WTC11 (cell line): ENCODE measurements at regions not wholly inside any gene's neighbourhood (a gene's known extent, or its start where the extent isn't known, plus 50 kb on each side); places are given as distances from the start of the nearest gene placed in this dataset.

ENCODE experiments used
- ATAC-seq: fragments of 200-7000 bp; cut with Tn5 transposase; 2 replicates; pipeline ENCODE4 v1.10.0; 2021; ENCODE audit warnings: mild to moderate bottlenecking, moderate library complexity
- CTCF ChIA-PET: fragments of 300-600 bp; sonication (Branson Sonifier 250); formaldehyde crosslinking; loops from one replicate; lab custom pipeline; 2021; ENCODE audit warnings: antibody characterized with exemption; lab: Charles Lee
- POLR2A ChIA-PET: fragments of 350-600 bp; sonication (Branson Sonifier 250); formaldehyde crosslinking; loops from one replicate; lab custom pipeline; 2021; ENCODE audit warnings: antibody characterized with exemption; lab: Charles Lee
- DNase-seq: peaks from one replicate; pipeline ENCODE4 v3.0.0; 2021; ENCODE audit warnings: low spot score
- H3K27ac Mint-ChIP-seq: 2 replicates; pipeline ENCODE4 v1.8.0; 2021; ENCODE audit warnings: mixed read lengths
- H3K27me3 Mint-ChIP-seq: 2 replicates; pipeline ENCODE4 v1.8.0; 2021; ENCODE audit warnings: low read depth, mild to moderate bottlenecking, moderate library complexity, mixed read lengths
- H3K36me3 Mint-ChIP-seq: 2 replicates; pipeline ENCODE4 v1.8.0; 2021; ENCODE audit warnings: mixed read lengths
- H3K4me1 Mint-ChIP-seq: 2 replicates; pipeline ENCODE4 v1.8.0; 2022; ENCODE audit warnings: mixed read lengths
- H3K4me3 Mint-ChIP-seq: 2 replicates; pipeline ENCODE4 v1.8.0; 2021; ENCODE audit warnings: mild to moderate bottlenecking, moderate library complexity, mixed read lengths
- H3K9me3 Mint-ChIP-seq: 2 replicates; pipeline ENCODE4 v1.8.0; 2021; ENCODE audit warnings: mixed read lengths
- ATF2 ChIP-seq: sonication (generic); formaldehyde crosslinking; IDR thresholded peaks from 2 replicates; pipeline ENCODE4 v1.8.1; 2022; ENCODE audit warnings: low read depth, missing genetic modification reagents, borderline replicate concordance
- CREB1 ChIP-seq: sonication (generic); formaldehyde crosslinking; IDR thresholded peaks from 2 replicates; pipeline ENCODE4 v1.8.0; 2023; ENCODE audit warnings: mild to moderate bottlenecking, missing genetic modification reagents
- ETV6 ChIP-seq: sonication (generic); formaldehyde crosslinking; IDR thresholded peaks from 2 replicates; pipeline ENCODE4 v1.8.1; 2022; ENCODE audit warnings: mild to moderate bottlenecking, missing genetic modification reagents
- FOXJ3 ChIP-seq: sonication (generic); formaldehyde crosslinking; IDR thresholded peaks from 2 replicates; pipeline ENCODE4 v1.9.0; 2021; ENCODE audit warnings: missing genetic modification reagents, mild to moderate bottlenecking, borderline replicate concordance
- FOXK1 ChIP-seq: sonication (generic); formaldehyde crosslinking; IDR thresholded peaks from 2 replicates; pipeline ENCODE4 v1.8.0; 2022; ENCODE audit warnings: mild to moderate bottlenecking, moderate library complexity, missing genetic modification reagents
- FOXP4 ChIP-seq: sonication (generic); formaldehyde crosslinking; IDR thresholded peaks from 2 replicates; pipeline ENCODE4 v1.8.0; 2022; ENCODE audit warnings: mild to moderate bottlenecking, missing genetic modification reagents
- HMGA2 ChIP-seq: fragments of 250-450 bp; sonication (Bioruptor Pico); IDR thresholded peaks from 2 replicates; pipeline ENCODE4 v1.4.0; 2021; ENCODE audit warnings: mild to moderate bottlenecking, moderate library complexity
- HMGXB4 ChIP-seq: sonication (generic); formaldehyde crosslinking; IDR thresholded peaks from 2 replicates; pipeline ENCODE4 v1.8.1; 2023; ENCODE audit warnings: mild to moderate bottlenecking, moderate library complexity, missing genetic modification reagents
- IRF2 ChIP-seq: sonication (generic); formaldehyde crosslinking; IDR thresholded peaks from 2 replicates; pipeline ENCODE4 v1.8.0; 2022; ENCODE audit warnings: low read depth, missing genetic modification reagents, borderline replicate concordance
- KAT7 ChIP-seq: sonication (generic); formaldehyde crosslinking; IDR thresholded peaks from 2 replicates; pipeline ENCODE4 v1.8.1; 2023; ENCODE audit warnings: missing genetic modification reagents, mild to moderate bottlenecking, borderline replicate concordance
- MXD4 ChIP-seq: fragments of 250-450 bp; sonication (Bioruptor Pico); IDR thresholded peaks from 2 replicates; pipeline ENCODE4 v1.8.0; 2021; ENCODE audit warnings: mild to moderate bottlenecking, moderate library complexity, borderline replicate concordance
- NFE2L1 ChIP-seq: sonication (generic); formaldehyde crosslinking; IDR thresholded peaks from 2 replicates; pipeline ENCODE4 v1.8.1; 2023; ENCODE audit warnings: missing genetic modification reagents
- PRDM15 ChIP-seq: sonication (generic); formaldehyde crosslinking; IDR thresholded peaks from 2 replicates; pipeline ENCODE4 v1.8.0; 2022; ENCODE audit warnings: missing genetic modification reagents
- PREB ChIP-seq: sonication (generic); formaldehyde crosslinking; IDR thresholded peaks from 2 replicates; pipeline ENCODE4 v1.8.1; 2022; ENCODE audit warnings: mild to moderate bottlenecking, missing genetic modification reagents, moderate library complexity, borderline replicate concordance
- PRRX2 ChIP-seq: fragments of 250-450 bp; sonication (Bioruptor Pico); IDR thresholded peaks from 2 replicates; pipeline ENCODE4 v1.8.0; 2021; ENCODE audit warnings: mild to moderate bottlenecking
- USF2 ChIP-seq: sonication (generic); formaldehyde crosslinking; IDR thresholded peaks from 2 replicates; pipeline ENCODE4 v1.8.1; 2023; ENCODE audit warnings: mild to moderate bottlenecking, missing genetic modification reagents, moderate library complexity
- ZBTB21 ChIP-seq: sonication (generic); formaldehyde crosslinking; IDR thresholded peaks from 2 replicates; pipeline ENCODE4 v1.8.1; 2023; ENCODE audit warnings: mild to moderate bottlenecking, missing genetic modification reagents, borderline replicate concordance
- ZNF121 ChIP-seq: sonication (generic); formaldehyde crosslinking; IDR thresholded peaks from 2 replicates; pipeline ENCODE4 v1.8.0; 2023; ENCODE audit warnings: missing genetic modification reagents
- ZNF138 ChIP-seq: sonication (generic); formaldehyde crosslinking; conservative IDR thresholded peaks from 2 replicates; pipeline ENCODE4 v1.8.1; 2022; ENCODE audit warnings: mild to moderate bottlenecking, moderate library complexity, missing genetic modification reagents
- ZNF219 ChIP-seq: sonication (generic); formaldehyde crosslinking; IDR thresholded peaks from 2 replicates; pipeline ENCODE4 v1.8.0; 2023; ENCODE audit warnings: missing genetic modification reagents, mild to moderate bottlenecking, borderline replicate concordance
- ZNF232 ChIP-seq: sonication (generic); formaldehyde crosslinking; IDR thresholded peaks from 2 replicates; pipeline ENCODE4 v1.8.0; 2022; ENCODE audit warnings: mild to moderate bottlenecking, missing genetic modification reagents
- ZNF423 ChIP-seq: fragments of 250-450 bp; sonication (Bioruptor Pico); IDR thresholded peaks from 2 replicates; pipeline ENCODE4 v2.1.2; 2022; ENCODE audit warnings: mild to moderate bottlenecking, moderate library complexity
- ZSCAN18 ChIP-seq: fragments of 250-450 bp; sonication (Bioruptor Pico); IDR thresholded peaks from 2 replicates; pipeline ENCODE4 v2.1.2; 2022; ENCODE audit warnings: mild to moderate bottlenecking, moderate library complexity

GRCh38 chr10:91156196-91156595, 64.3 kb upstream of the PCGF5 start:
- DNase-seq (no peak), ATAC-seq (no peak)
- POLR2A ChIA-PET, result no interaction called here
- H3K27me3 Mint-ChIP-seq, result peaks cover 54% of the 10 kb centered on the region
- H3K9me3 Mint-ChIP-seq, result no peaks in the 10 kb centered on the region
- no peaks in the 10 kb centered on the region for H3K4me1 Mint-ChIP-seq
- H3K27ac Mint-ChIP-seq, result no peak overlapping the region
- CTCF ChIA-PET, result no interaction called here
- TF ChIP-seq ZSCAN18 (CRISPR knock-in tag) (no peak), ATF2 (CRISPR knock-in tag) (no peak), NFE2L1 (CRISPR knock-in tag) (no peak), ZNF219 (CRISPR knock-in tag) (no peak), PRRX2 (CRISPR knock-in tag) (no peak), PREB (CRISPR knock-in tag) (no peak), PRDM15 (no peak), HMGXB4 (CRISPR knock-in tag) (no peak), HMGA2 (CRISPR knock-in tag) (no peak), FOXJ3 (CRISPR knock-in tag) (no peak), ZNF423 (CRISPR knock-in tag) (no peak), FOXK1 (no peak)
- H3K4me3 Mint-ChIP-seq, result no peak overlapping the region
- no peaks in the 10 kb centered on the region for H3K36me3 Mint-ChIP-seq

GRCh38 chr10:91159254-91159783, 61.1 kb upstream of the PCGF5 start:
- no peak for ATAC-seq
- ChIA-PET POLR2A (no interaction called here), CTCF (no interaction called here)
- Mint-ChIP-seq H3K27me3 (peaks cover 75% of the 10 kb centered on the region), H3K27ac (no peak overlapping the region), H3K4me1 (peaks cover 8% of the 10 kb centered on the region), H3K4me3 (no peak overlapping the region), H3K36me3 (no peaks in the 10 kb centered on the region), H3K9me3 (no peaks in the 10 kb centered on the region)
- no peak for DNase-seq
- TF ChIP-seq ZNF232 (CRISPR knock-in tag) (no peak), KAT7 (CRISPR knock-in tag) (no peak), FOXP4 (no peak), ETV6 (CRISPR knock-in tag) (no peak), ZBTB21 (CRISPR knock-in tag) (no peak), IRF2 (CRISPR knock-in tag) (no peak), USF2 (CRISPR knock-in tag) (no peak), ZNF121 (CRISPR knock-in tag) (no peak), ZNF138 (CRISPR knock-in tag) (no peak), CREB1 (no peak), MXD4 (CRISPR knock-in tag) (no peak), PREB (CRISPR knock-in tag) (no peak)
